CD4-positive, alpha-beta T cell treated with Interleukin-15 for 1 hour (primary cell): ENCODE measurements at regions not wholly inside any gene's neighbourhood (a gene's known extent, or its start where the extent isn't known, plus 50 kb on each side); places are given as distances from the start of the nearest gene placed in this dataset.

Experiments used
- DNase-seq: peaks from one replicate; pipeline ENCODE4 v3.0.0-alpha.2; 2020

DNA sequence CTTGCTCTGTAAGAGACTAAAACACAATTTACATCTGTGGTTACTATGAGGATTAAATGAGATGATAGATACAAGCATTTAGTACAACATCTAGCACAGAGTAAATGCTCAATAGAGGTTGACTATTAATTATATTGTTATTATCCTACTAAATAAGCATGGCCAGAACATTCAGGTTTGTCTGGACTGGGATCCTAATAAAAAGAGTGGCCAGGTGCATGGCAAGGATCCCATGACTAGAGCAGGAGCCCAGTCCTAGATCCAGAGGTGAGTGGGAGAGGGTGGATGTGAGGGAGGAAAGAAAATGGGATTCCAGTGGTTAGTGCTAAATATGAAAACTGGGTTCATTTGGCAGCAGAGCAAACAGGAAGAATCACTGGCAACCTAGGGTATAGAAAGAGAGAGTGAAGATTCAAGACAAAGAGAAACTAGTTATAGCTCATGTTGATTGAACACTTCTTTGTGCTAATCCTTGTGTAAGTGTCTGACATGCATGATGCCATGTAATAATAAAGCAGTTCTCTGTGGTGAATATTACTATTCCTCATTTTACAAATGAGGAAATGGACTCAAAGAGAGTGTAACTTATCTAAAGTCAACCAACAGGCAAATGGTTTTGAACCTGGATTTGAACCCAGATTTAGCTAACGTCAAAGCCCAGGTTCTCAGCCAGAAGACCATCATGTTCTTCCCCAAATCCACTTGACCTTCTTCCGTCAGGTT lies 71.1 kb upstream of the FGGY start:
- DNase-seq, result no peak

DNA sequence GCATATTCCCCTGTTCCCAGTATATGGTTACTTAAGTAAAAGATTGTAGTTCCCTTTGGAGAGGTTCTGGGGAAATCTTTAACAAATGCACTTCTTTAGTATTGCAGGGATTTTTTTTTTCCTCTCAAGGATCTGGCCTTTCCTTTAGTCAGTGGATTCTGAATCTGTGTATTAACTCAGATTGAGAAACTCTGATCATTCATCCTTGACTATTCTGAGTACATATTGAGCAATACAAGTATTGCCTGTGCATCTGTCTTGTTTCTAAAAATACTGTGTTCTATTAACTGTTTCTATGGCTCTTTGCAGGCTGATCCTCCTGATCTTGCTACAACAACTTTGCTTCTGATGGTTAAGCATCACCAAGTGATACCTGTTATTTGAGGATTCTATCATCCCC lies 67.8 kb upstream of the FGGY start:
- no peak for DNase-seq

DNA sequence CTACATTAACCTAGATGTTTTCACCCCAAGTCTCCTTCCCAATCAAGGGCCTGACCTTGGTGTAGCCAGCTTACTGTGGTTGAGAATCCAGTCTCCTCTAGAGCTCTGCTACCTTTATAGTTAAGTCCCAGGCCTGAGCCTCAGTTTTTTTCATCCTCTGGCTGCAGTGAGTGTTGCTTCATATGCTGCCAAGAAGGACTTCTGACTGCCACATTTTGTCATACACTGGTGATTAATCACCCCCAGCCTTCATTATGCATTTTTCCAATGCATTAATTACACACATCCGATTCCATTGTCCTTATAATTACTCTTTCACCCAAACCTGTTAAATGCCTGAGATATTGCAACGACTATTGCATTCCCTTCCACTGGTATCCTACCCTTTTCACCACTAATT lies 66.3 kb upstream of the FGGY start:
- DNase-seq, result no peak

DNA sequence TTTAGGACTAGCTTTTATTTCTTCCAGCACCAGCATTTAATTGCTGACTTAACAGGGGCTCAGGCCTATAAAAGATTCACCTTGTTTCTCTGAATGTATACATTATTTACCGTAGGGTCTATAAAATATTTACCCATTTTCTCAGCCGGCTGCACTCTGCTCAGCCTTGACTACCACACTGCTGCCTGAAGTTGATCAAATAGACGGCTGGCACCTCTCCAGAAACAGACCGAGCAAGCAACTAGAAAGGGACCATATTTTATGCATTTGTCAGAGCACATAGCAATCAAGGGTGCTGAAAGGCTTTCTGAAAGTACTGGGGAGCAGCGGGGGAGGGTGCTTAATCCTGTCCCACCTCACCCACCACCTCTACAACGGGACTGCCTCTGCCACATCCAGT lies 64.7 kb upstream of the FGGY start:
- no peak for DNase-seq

DNA sequence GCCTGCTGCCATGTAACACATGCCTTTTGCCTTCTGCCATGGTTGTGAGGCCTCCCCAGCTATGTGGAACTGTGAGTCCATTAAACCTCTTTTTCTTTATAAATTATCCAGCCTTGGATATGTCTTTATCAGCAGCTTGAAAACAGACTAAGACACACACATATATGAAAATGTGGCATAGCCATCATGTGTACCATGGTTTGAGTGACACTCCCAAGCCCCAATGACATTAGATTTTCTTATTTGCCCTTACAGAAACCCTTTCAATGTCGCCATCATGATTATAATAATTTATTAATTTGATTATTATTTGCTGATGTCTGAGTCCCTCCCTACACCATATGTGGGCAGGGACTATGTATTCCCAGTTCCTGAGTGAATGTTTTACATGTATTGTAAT lies 63.5 kb upstream of the FGGY start:
- DNase-seq, result no peak

DNA sequence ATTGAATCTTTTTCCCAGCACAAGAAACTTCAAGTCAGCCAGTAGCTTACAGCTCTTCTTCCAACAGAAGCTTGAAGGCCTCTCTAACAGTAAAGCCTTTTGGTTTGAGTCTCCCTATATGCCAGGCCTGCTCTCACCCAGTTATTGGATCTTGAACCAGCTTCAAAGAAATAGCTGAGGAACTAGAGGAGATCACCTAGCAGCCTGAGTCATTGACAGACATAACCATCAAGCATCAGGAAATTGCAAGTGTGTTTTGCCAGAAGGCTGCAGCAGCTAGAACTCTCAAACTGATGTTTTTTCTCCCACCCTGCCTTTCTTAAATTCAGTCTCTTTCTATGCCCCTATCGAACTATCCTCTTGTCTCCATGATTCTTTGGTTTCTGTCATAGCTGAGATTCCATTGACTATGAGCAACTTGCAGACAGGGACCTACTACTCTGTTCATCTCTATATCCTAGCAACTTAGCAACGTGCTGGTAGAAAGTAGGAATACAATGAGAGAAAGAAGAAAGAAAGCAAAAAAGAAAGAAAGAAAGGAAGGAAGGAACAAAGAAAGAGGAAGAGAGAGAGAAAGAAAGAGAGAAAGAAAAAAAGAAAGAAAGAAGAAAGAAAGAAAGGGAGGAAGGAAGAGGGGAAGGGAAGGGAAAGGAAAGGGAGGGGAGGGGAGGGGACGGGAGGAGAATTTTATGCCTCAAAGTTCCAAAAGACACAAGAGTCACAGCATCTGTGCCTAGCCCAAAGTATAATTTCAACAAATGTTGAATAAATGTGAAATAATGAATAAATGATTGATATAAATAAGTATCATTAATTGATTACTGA lies 60.0 kb upstream of the FGGY start:
- DNase-seq, result no peak

DNA sequence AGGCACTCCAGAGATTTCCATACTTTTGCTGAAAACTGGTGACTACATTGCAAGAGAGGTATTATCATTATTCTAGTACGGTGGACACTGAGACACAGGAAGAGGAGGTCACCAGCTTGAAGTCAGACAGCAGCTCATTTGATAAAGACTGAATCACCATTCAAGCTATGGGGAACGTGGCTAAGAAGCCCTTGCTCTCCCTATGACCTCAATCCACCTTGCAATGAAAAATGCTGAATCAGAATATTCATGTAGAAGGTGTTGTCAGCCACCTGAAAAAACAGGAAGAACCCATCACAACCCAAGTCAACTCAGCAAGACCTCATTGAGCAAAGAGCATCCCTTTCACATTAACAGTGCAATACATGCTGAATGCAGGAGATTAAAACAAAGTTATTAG lies 59.0 kb upstream of the FGGY start:
- no peak for DNase-seq

DNA sequence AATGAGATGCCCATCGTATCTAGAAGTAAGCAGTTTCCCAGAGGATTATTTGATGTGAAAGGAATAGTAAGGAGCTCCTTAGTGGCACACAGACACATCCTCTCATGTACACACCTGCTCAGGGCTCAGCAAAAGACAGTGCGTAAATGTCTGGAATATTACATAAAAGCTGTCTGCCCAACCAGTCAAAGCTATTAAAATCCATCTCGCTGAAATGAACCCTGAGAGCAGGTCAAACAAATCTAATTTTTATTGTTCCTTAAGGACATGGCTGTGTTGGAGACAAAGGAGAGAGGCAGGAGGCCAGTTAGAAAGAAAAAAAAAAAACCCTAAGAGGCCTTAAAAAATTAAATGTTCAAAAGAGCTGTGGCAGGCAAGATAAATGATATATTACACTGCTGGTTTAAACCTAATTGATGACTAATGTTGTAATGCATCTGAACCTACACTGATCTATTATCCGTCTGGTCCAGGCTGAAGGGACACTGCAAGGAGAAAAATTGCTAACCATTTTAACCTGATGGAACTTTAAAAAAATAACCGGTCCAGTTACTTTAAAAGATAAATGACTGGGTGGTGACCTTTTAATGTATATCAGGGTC lies 58.5 kb upstream of the FGGY start:
- no peak for DNase-seq

DNA sequence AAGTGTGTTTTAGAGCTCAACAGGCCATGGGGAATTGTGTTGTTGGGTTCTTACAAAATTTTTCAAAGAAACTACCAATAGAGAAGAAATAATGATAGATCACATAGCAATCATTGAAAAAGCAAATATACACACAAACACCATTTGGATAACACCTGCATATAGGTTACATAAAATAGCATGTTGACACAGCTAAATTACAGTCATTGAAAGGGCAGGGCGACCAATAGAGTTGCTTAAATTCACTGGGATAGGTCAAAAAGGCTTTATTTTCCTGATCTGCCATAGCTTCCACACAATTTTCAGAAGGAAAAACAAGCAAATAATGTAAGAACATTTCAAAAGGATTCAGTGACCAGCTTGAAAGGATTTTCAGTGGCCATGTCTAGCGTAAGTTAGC lies 57.9 kb upstream of the FGGY start:
- DNase-seq, result no peak

DNA sequence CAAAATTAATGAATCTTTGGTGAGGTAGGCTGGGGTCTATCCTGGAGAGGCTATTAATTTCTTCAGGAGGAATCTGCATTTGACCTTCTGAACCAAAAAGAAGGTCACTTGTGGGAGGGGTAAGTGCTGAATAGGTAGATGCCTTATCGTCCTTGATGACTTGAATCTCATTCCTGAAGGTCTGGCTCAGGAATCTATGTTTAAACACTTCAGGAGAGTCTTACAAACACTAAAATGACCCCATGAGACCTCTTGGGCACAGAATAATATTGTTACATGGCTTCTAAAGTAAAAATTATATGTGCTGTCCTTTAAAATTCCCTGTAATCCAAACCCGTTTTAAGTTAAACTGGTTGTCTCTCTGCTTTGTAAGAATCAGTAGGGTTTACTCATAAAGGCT lies 55.0 kb upstream of the FGGY start:
- DNase-seq, result no peak

DNA sequence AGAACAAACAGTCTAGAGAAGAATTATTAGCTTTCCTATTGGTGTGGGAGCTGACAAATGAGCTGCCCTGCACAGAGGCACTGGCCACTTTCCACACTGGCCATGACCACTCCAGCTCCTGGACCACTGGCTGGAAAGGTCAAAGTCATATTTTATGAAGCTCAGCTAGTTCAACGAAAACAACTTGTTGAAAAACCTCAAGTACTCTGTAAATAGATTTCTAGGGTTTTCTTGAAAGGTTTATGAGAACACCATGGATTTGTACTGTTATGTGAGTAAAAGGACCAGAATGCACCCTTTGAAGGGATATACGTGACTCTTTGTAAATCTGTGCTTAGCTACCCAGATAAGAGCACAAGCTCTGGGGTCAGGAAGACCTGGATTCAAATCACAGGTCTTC lies 54.5 kb upstream of the FGGY start:
- DNase-seq, result no peak

DNA sequence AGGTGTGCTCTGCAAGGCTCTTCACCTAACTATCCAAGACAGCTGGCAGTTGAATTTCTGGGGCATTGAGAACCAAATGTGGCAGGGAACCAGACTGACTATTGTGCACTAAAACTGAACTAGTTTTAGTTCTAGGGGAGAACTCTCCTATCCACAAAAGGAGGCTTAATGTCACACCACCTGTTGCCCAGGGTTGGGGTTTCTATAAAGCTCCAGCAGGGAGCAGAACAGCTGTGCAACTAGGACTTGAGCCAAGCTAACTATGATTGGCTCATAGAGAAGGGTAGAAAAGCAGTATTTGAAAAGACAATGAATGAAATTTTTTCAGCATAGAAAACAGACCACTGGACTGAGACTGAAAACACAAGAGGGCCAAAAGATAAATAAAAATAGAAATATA lies 53.3 kb upstream of the FGGY start:
- no peak for DNase-seq

DNA sequence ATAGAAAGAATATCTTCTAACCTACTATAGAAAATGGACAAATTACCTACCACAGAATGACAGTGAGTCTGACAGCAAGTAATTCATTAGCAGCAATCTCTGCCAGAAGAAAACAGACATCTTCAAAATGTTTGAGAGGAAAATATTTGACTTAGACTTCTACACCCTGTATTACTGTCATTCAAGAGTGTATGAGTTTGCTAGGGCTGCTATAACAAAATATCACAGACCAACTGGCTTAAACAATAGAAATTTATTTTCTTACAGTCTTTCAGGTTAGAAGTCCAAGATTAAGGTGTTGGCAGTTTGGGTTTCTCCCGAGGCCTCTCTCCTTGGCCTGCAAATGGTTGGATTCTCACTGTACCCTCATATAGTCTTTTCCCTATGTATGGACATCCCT lies 52.9 kb upstream of the FGGY start:
- no peak for DNase-seq

DNA sequence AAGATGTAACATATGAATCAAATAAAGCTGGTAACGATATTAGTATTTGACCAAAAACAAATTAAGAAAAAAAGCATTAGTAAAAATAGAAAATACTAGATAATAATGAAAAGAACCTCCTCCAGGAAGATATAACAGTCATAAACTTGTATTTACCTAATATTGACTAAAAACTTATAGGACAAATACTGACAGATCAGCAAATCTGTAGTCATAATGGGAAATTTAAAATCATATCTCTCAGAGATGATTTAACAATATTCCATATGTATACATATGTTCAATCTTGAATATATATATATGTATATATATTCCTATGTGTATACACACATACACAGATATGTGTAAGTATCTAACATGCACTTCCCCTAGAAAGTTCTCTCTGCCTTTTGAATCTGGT lies 52.0 kb upstream of the FGGY start:
- no peak for DNase-seq
